Breast epithelium (tissue), 4 donors: ENCODE measurements at regions not wholly inside any gene's neighbourhood (a gene's known extent, or its start where the extent isn't known, plus 50 kb on each side); places are given as distances from the start of the nearest gene placed in this dataset.

Experiments used
- DNase-seq, 2 donors: peaks; one replicate each; pipeline ENCODE4 v3.0.0-alpha.2; 2019; ENCODE audit warnings: low spot score in 2 of 2
- H3K27ac ChIP-seq, 2 donors: fragments of 200-600 bp; sonication (generic) in 1 of 2; one replicate each; pipeline ENCODE4 v1.5.1; 2016 to 2019; ENCODE audit warnings: mild to moderate bottlenecking in 1 of 2
- H3K27me3 ChIP-seq, 2 donors: fragments of 200-600 bp; sonication (generic) in 1 of 2; one replicate each; pipeline versions ENCODE4 v1.5.1 to v1.6.0; 2017 to 2019; ENCODE audit warnings: control low read depth in 1 of 2, mild to moderate bottlenecking in 1 of 2
- H3K36me3 ChIP-seq: fragments of 200-600 bp; one replicate; pipeline ENCODE4 v1.5.1; 2019
- H3K4me1 ChIP-seq, 2 donors: fragments of 200-600 bp; sonication (generic); one replicate each; pipeline ENCODE4 v1.5.1; 2016 to 2019; ENCODE audit warnings: control low read depth in 1 of 2
- H3K4me3 ChIP-seq, 3 donors: fragments of 200-600 bp; sonication (generic); 1 replicate in 2 of 3; 2 replicates in 1 of 3; pipeline ENCODE4 v1.5.1; 2016 to 2019; ENCODE audit warnings: mild to moderate bottlenecking in 3 of 3, moderate library complexity in 2 of 3
- H3K9me3 ChIP-seq, 2 donors: fragments of 200-600 bp; sonication (generic) in 1 of 2; one replicate each; pipeline ENCODE4 v1.5.1; 2016 to 2019; ENCODE audit warnings: control low read depth in 1 of 2
- POLR2A ChIP-seq: fragments of 450-650 bp; IDR thresholded peaks from one replicate; pipeline ENCODE4 v1.6.1; 2016; ENCODE audit warnings: antibody characterized with exemption, mild to moderate bottlenecking, moderate library complexity
- POLR2AphosphoS5 ChIP-seq, 3 donors: sonication (generic); formaldehyde crosslinking; IDR thresholded peaks; one replicate each; pipeline ENCODE4 v1.6.1; 2017; ENCODE audit warnings: antibody characterized with exemption in 3 of 3
- intact Hi-C: fragments of 100-400 bp; cut with DNase I; formaldehyde crosslinking; loops from one replicate; pipeline ENCODE4 v1.15.1; 2023; ENCODE audit warnings: low total_unique reads
- TF ChIP-seq, protein P1 (sequence below), 3 donors: fragments of 450-650 bp; IDR thresholded peaks; one replicate each; pipeline ENCODE4 v1.5.1; 2016 to 2017; ENCODE audit warnings: antibody characterized with exemption in 3 of 3, mild to moderate bottlenecking in 3 of 3, moderate library complexity in 3 of 3

DNA sequence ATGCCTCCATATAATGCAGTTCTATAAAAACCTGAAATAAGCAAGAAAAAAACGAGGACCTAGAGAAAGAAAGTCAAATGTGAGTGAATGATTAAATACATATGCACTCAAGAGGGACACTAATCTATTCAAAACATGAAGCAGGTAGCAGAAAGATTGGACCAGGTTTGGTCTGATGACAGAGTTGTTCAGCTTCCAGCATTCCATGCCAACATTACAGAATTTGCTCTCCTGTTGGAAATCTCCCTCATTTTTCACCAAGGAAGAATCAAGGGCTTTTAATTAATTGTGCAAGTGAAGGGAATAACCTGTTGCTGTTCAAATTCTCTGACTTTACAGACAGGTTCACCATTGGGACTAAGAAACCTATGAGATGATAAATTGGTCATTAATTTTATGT, 379.0 kb upstream of the RASGEF1B start:
- intact Hi-C loops = no loop called here

DNA sequence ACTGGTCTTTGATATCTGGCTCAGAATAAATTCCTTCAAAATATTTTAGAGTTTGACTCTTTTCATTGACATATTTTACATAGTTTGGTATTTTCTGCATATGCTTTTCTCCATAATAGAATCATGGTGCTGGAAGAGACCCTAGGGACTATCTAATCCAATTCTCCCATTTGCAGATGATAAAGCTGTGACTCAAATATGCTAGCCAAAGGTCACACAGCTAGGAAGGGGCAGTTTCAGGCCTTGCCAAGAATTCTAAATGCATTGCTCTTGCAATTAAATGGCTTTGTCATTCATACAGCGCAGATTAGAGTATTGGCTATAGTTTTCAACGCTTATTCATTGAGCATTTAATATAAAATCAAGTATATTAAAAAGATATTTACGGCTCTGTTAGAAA, 374.1 kb upstream of the RASGEF1B start:
- intact Hi-C loops = loop anchor here (10.0 kb wide), 1 partner anchor 371 kb away; the partner anchor contains the start of gene RASGEF1B
- TF ChIP-seq, protein P1, sequence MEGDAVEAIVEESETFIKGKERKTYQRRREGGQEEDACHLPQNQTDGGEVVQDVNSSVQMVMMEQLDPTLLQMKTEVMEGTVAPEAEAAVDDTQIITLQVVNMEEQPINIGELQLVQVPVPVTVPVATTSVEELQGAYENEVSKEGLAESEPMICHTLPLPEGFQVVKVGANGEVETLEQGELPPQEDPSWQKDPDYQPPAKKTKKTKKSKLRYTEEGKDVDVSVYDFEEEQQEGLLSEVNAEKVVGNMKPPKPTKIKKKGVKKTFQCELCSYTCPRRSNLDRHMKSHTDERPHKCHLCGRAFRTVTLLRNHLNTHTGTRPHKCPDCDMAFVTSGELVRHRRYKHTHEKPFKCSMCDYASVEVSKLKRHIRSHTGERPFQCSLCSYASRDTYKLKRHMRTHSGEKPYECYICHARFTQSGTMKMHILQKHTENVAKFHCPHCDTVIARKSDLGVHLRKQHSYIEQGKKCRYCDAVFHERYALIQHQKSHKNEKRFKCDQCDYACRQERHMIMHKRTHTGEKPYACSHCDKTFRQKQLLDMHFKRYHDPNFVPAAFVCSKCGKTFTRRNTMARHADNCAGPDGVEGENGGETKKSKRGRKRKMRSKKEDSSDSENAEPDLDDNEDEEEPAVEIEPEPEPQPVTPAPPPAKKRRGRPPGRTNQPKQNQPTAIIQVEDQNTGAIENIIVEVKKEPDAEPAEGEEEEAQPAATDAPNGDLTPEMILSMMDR (IDR thresholded peaks at IDR 0.05) = no peak
- TF ChIP-seq POLR2AphosphoS5 (IDR thresholded peaks at IDR 0.05) (no peak), POLR2A (no peak)
- H3K36me3 ChIP-seq = no peaks in the 10 kb centered on the region
- H3K4me3 ChIP-seq = no peak overlapping the region
- H3K27me3 ChIP-seq = no peaks in the 10 kb centered on the region
- H3K27ac ChIP-seq = no peak overlapping the region
- H3K4me1 ChIP-seq = no peaks in the 10 kb centered on the region
- H3K9me3 ChIP-seq = no peaks in the 10 kb centered on the region
- DNase-seq = no peak

More for the DNA sequence above, 379.0 kb upstream of the RASGEF1B start:
- Histone ChIP-seq H3K4me3 (no peak overlapping the region), H3K4me1 (no peaks in the 10 kb centered on the region), H3K9me3 (peaks cover 9 to 17% of the 10 kb centered on the region in 2 donors), H3K36me3 (no peaks in the 10 kb centered on the region), H3K27ac (no peak overlapping the region), H3K27me3 (no peaks in the 10 kb centered on the region)
- DNase-seq = no peak
- TF ChIP-seq POLR2A = no peak
- TF ChIP-seq, protein P1 (IDR thresholded peaks at IDR 0.05) = no peak
- no peak for TF ChIP-seq POLR2AphosphoS5 (IDR thresholded peaks at IDR 0.05)

DNA sequence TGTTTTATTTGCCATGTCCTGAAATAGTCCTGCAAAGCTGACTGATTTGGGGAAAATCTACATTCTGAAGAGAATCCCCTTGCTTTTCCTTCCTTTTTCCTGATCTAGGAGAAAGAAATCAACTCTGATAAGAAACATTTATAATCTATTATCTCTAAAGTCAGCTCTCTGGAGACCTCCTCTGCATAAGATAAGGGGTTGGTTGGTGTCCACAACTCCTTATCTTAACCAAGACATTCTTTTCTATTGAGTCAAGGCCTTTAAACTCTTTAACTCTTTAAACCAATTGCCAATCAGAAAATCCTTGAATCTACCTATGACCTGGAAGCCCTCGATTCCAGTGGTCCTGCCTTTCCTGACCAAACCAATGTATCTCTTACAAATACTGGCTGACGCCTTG, 373.6 kb upstream of the RASGEF1B start:
- Histone ChIP-seq H3K27ac (no peak overlapping the region), H3K36me3 (no peaks in the 10 kb centered on the region), H3K4me1 (no peaks in the 10 kb centered on the region), H3K27me3 (no peaks in the 10 kb centered on the region), H3K9me3 (no peaks in the 10 kb centered on the region), H3K4me3 (no peak overlapping the region)
- TF ChIP-seq POLR2AphosphoS5 (IDR thresholded peaks at IDR 0.05) (no peak), POLR2A (no peak)
- TF ChIP-seq, protein P1 (IDR thresholded peaks at IDR 0.05) = no peak
- DNase-seq = no peak
- intact Hi-C loops = loop anchor here (10.0 kb wide), 1 partner anchor 370 kb away; the partner anchor contains the start of gene RASGEF1B

DNA sequence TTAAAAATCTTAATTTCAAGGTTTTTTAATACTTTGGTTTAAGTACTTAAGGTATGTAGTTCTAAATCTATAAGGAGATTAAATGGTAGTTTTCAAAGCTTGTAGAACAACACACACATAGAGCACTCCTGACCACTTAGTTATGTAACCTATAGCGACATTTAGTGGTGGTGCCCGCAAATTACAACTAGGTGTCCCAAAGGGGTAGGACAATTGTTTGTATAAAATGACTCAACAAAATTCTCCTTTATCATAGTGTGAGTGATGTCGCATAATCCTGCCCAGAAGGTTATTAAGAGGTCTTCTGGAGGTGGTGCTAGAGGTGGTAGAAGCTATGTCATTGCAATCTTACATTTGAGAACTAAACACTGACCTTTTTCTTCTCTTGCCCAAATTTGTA, 373.0 kb upstream of the RASGEF1B start:
- Histone ChIP-seq H3K27ac (no peak overlapping the region), H3K4me1 (no peaks in the 10 kb centered on the region), H3K36me3 (no peaks in the 10 kb centered on the region), H3K4me3 (no peak overlapping the region), H3K9me3 (no peaks in the 10 kb centered on the region), H3K27me3 (no peaks in the 10 kb centered on the region)
- DNase-seq = peak; percentile 56 to 66
- intact Hi-C loops = loop anchor here (10.0 kb wide), 1 partner anchor 370 kb away; the partner anchor contains the start of gene RASGEF1B
- no peak for TF ChIP-seq POLR2A
- TF ChIP-seq, protein P1 (IDR thresholded peaks at IDR 0.05) = peak; percentile 53 to 77 (median 76)

DNA sequence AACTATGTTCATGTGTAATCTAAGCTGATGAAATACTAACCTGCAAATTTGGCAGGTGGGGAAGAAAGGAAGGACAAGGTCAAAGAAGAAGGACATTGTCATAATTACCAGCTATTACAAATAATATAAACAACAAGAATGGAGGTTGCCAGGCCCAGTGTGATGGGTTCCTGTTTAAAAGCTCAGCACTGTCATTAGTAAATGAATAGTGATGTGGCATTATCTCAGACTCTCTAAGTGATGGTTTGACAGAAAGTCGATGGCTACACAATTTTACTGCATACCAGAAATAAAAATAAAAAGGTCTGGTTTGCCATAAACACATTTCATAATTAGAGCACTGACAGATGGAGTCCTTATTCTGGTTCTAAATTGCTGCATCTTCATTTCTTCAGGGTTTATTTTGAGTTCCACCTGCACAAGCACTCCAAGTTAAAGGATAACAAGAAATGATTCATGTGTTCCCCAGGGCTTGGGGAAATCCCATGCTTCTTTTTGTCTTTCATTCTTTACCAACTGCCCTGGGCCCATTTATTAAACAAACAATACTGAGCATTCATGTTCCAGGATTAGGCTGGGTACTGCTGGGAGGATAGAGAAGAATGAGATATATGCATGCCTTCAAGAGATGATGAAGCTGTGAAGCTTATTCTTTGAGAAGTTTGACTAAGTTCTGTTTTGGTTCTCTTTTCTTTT, 367.8 kb upstream of the RASGEF1B start:
- DNase-seq = no peak
- intact Hi-C loops = loop anchor here (10.0 kb wide), 1 partner anchor 365 kb away; the partner anchor contains the start of gene RASGEF1B
- Histone ChIP-seq H3K27ac (no peak overlapping the region), H3K36me3 (no peaks in the 10 kb centered on the region), H3K4me3 (no peak overlapping the region), H3K9me3 (no peaks in the 10 kb centered on the region), H3K4me1 (no peaks in the 10 kb centered on the region), H3K27me3 (no peaks in the 10 kb centered on the region)
- TF ChIP-seq POLR2AphosphoS5 (IDR thresholded peaks at IDR 0.05) (no peak), POLR2A (no peak)
- TF ChIP-seq, protein P1 (IDR thresholded peaks at IDR 0.05) = no peak
